ENCODE measurements at regions not wholly inside any gene's neighbourhood (a gene's known extent, or its start where the extent isn't known, plus 50 kb on each side); places are given as distances from the start of the nearest gene placed in this dataset.

- no peak for DNase-seq (ENCODE audit: low read depth)
- no peak overlapping the region for H3K4me3 ChIP-seq (ENCODE audit: low read depth, low read length)
- TF ChIP-seq, protein P1, sequence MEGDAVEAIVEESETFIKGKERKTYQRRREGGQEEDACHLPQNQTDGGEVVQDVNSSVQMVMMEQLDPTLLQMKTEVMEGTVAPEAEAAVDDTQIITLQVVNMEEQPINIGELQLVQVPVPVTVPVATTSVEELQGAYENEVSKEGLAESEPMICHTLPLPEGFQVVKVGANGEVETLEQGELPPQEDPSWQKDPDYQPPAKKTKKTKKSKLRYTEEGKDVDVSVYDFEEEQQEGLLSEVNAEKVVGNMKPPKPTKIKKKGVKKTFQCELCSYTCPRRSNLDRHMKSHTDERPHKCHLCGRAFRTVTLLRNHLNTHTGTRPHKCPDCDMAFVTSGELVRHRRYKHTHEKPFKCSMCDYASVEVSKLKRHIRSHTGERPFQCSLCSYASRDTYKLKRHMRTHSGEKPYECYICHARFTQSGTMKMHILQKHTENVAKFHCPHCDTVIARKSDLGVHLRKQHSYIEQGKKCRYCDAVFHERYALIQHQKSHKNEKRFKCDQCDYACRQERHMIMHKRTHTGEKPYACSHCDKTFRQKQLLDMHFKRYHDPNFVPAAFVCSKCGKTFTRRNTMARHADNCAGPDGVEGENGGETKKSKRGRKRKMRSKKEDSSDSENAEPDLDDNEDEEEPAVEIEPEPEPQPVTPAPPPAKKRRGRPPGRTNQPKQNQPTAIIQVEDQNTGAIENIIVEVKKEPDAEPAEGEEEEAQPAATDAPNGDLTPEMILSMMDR (IDR thresholded peaks at IDR 0.05; ENCODE audit: low read depth, low read length), result no peak
- TF ChIP-seq, protein P2, sequence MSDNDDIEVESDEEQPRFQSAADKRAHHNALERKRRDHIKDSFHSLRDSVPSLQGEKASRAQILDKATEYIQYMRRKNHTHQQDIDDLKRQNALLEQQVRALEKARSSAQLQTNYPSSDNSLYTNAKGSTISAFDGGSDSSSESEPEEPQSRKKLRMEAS (IDR thresholded peaks at IDR 0.05; ENCODE audit: low read depth, low read length), result no peak
- TF ChIP-seq MYC (IDR thresholded peaks at IDR 0.05; ENCODE audit: low read depth, low read length) (no peak), POLR2A (IDR thresholded peaks at IDR 0.05; ENCODE audit: extremely low read depth, insufficient read length) (no peak)
Measured at GRCh38 chr4:151967074-151967473, 206.3 kb upstream of the GATB start.

DNA sequence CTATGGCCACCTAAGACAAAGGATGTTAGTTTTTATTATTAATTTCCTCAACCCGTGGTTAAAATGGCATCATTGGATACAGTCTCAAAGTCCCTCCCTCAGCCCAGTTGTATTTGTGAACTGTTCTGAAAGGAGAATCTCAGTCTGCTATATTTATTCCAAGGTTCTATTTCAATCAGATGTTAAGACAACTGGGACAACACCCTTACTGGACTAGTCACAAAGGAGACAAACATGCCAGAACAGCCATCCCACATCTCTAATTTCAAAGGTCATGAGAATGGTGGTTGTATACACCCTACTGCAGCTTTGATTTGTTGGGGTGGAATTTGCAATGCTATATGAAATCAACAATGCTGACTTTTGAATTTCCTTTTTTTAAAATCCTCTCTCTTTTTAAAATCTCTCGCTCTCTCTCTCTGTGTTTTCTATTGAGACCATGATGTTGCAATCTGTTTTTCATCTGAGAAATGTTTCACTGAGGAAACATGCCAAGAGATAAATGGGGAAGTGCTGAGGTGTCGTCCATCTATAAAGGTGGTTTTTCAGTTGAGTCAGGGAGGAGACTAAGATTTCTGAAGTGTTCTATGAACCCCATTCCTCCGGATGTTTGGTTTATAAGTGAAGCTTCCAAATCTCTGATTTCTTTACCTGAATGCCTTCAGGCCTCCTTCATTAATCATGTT lies 201.5 kb upstream of the GATB start:
- TF ChIP-seq, protein P2 (IDR thresholded peaks at IDR 0.05; ENCODE audit: low read depth, low read length), result no peak
- TF ChIP-seq, protein P1 (IDR thresholded peaks at IDR 0.05; ENCODE audit: low read depth, low read length), result no peak
- no peak for TF ChIP-seq POLR2A (IDR thresholded peaks at IDR 0.05; ENCODE audit: extremely low read depth, insufficient read length)
- TF ChIP-seq MYC (IDR thresholded peaks at IDR 0.05; ENCODE audit: low read depth, low read length), result no peak
- peak; percentile 2 for DNase-seq (ENCODE audit: low read depth)
- no peak overlapping the region for H3K4me3 ChIP-seq (ENCODE audit: low read depth, low read length)

- TF ChIP-seq POLR2A (IDR thresholded peaks at IDR 0.05; ENCODE audit: extremely low read depth, insufficient read length) (no peak), MYC (IDR thresholded peaks at IDR 0.05; ENCODE audit: low read depth, low read length) (no peak)
- TF ChIP-seq, protein P2 (IDR thresholded peaks at IDR 0.05; ENCODE audit: low read depth, low read length), result no peak
- TF ChIP-seq, protein P1 (IDR thresholded peaks at IDR 0.05; ENCODE audit: low read depth, low read length), result no peak
- no peak for DNase-seq (ENCODE audit: low read depth)
- no peak overlapping the region for H3K4me3 ChIP-seq (ENCODE audit: low read depth, low read length)
Measured at GRCh38 chr4:151961456-151961855, 200.6 kb upstream of the GATB start.

DNA sequence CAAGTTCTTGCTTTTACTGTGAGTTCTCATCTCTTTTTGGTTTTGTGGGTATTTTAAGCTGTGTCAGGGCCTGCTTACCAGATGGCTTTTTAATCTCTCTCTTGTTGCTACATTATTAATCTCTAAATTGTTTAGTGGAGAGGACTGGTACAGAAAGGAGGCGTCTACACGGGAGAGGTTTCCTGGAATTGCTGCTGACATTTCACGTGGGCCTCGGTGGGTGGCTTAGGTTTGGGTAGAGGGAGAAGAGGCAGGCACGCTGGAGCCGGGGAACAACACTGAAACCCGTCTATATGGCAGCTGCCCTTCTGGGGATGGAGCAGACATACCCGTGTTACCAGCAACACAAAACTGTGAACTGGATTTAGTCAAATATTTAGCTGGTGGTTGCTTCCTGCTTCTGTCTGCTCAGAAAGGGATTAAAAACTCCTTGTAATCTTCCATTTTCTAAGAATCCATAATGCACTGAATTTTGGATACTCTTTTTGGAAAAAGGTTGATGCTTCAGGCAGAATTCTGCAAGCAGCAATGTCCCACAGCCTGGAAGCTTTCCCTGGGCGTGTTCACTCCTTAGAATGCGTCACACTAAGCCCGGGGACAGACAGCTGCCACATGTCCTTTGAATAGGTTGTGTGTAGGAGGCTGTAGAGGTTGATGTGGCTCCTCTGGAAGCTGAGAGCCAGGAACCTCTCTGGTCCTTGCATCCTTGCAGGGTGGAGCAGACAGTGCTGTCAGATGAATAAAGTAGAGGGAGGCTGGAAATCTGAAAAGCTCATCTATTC lies 199.8 kb upstream of the GATB start:
- DNase-seq (ENCODE audit: low read depth), result no peak
- H3K4me3 ChIP-seq (ENCODE audit: low read depth, low read length), result no peak overlapping the region
- TF ChIP-seq, protein P2 (IDR thresholded peaks at IDR 0.05; ENCODE audit: low read depth, low read length), result no peak
- no peak for TF ChIP-seq MYC (IDR thresholded peaks at IDR 0.05; ENCODE audit: low read depth, low read length)
- TF ChIP-seq, protein P1 (IDR thresholded peaks at IDR 0.05; ENCODE audit: low read depth, low read length), result no peak
- TF ChIP-seq POLR2A (IDR thresholded peaks at IDR 0.05; ENCODE audit: extremely low read depth, insufficient read length), result no peak

GRCh38 chr4:151957153-151957552 lies 196.3 kb upstream of the GATB start:
- DNase-seq (ENCODE audit: low read depth), result no peak
- TF ChIP-seq MYC (IDR thresholded peaks at IDR 0.05; ENCODE audit: low read depth, low read length) (no peak), POLR2A (IDR thresholded peaks at IDR 0.05; ENCODE audit: extremely low read depth, insufficient read length) (no peak)
- TF ChIP-seq, protein P1 (IDR thresholded peaks at IDR 0.05; ENCODE audit: low read depth, low read length), result no peak
- TF ChIP-seq, protein P2 (IDR thresholded peaks at IDR 0.05; ENCODE audit: low read depth, low read length), result no peak
- no peak overlapping the region for H3K4me3 ChIP-seq (ENCODE audit: low read depth, low read length)

All from NB4 (cell line).